ELF-1 (cell line): ENCODE measurements at regions not wholly inside any gene's neighbourhood (a gene's known extent, or its start where the extent isn't known, plus 50 kb on each side); places are given as distances from the start of the nearest gene placed in this dataset.
A peak's percentile ranks its signal among the peaks of the same experiment; 100 is the strongest.

Experiments used
- DNase-seq: peaks from one replicate; pipeline ENCODE4 v3.0.0-alpha.2; 2016; ENCODE audit warnings: low read depth, low spot score

- DNase-seq = no peak
Measured at GRCh38 chr11:69413015-69413801, 68.3 kb upstream of the LINC01488 start.

- no peak for DNase-seq
Measured at GRCh38 chr11:69413993-69414392, 67.5 kb upstream of the LINC01488 start.

- no peak for DNase-seq
Measured at GRCh38 chr11:69414773-69415187, 66.7 kb upstream of the LINC01488 start.

GRCh38 chr11:69415411-69416142, 65.9 kb upstream of the LINC01488 start:
- DNase-seq = no peak

GRCh38 chr11:69416143-69416515, 65.3 kb upstream of the LINC01488 start:
- peak; percentile 18 for DNase-seq

GRCh38 chr11:69416762-69417698, 64.4 kb upstream of the LINC01488 start:
- DNase-seq = peak; percentile 32

GRCh38 chr11:69417699-69418085, 63.8 kb upstream of the LINC01488 start:
- no peak for DNase-seq

- no peak for DNase-seq
Measured at GRCh38 chr11:69418576-69419296, 62.7 kb upstream of the LINC01488 start.

- no peak for DNase-seq
Measured at GRCh38 chr11:69419662-69420395, 61.6 kb upstream of the LINC01488 start.

GRCh38 chr11:69422645-69423044, 58.8 kb upstream of the LINC01488 start:
- DNase-seq = no peak

- DNase-seq = no peak
Measured at GRCh38 chr11:69423181-69423580, 58.3 kb upstream of the LINC01488 start.

GRCh38 chr11:69423611-69424385, 57.7 kb upstream of the LINC01488 start:
- DNase-seq = no peak

- DNase-seq = no peak
Measured at GRCh38 chr11:69424748-69425147, 56.7 kb upstream of the LINC01488 start.

- no peak for DNase-seq
Measured at GRCh38 chr11:69425444-69425843, 56.0 kb upstream of the LINC01488 start.

- no peak for DNase-seq
Measured at GRCh38 chr11:69425895-69426544, 55.4 kb upstream of the LINC01488 start.

- DNase-seq = peak; percentile 88
Measured at GRCh38 chr11:69427337-69427736, 54.1 kb upstream of the LINC01488 start.

- DNase-seq = no peak
Measured at GRCh38 chr11:69427906-69428880, 53.3 kb upstream of the LINC01488 start.
